ENCODE measurements at regions not wholly inside any gene's neighbourhood (a gene's known extent, or its start where the extent isn't known, plus 50 kb on each side); places are given as distances from the start of the nearest gene placed in this dataset.

DNA sequence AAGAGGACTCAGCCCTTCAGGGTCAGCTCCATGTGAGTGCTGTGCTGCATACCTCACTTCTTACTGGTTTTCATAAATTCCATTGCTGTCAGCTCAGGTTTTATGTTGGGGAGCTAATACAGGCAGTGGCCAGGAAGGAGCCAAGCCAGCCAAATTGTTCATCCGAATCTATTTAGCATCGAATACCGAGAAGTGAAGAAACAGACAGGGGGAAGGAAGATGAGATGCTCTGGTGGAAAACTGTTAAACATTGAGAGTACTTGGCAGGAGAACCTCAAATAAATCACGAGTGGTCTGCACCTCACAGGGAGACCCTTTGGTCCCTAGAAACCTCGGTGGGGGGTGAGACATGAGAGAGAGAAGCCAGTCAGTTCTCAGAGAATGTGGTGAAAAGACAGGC, 196.0 kb upstream of the TMEM72 start:
- TF ChIP-seq, protein P1, sequence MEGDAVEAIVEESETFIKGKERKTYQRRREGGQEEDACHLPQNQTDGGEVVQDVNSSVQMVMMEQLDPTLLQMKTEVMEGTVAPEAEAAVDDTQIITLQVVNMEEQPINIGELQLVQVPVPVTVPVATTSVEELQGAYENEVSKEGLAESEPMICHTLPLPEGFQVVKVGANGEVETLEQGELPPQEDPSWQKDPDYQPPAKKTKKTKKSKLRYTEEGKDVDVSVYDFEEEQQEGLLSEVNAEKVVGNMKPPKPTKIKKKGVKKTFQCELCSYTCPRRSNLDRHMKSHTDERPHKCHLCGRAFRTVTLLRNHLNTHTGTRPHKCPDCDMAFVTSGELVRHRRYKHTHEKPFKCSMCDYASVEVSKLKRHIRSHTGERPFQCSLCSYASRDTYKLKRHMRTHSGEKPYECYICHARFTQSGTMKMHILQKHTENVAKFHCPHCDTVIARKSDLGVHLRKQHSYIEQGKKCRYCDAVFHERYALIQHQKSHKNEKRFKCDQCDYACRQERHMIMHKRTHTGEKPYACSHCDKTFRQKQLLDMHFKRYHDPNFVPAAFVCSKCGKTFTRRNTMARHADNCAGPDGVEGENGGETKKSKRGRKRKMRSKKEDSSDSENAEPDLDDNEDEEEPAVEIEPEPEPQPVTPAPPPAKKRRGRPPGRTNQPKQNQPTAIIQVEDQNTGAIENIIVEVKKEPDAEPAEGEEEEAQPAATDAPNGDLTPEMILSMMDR (IDR thresholded peaks at IDR 0.05), result no peak
- TF ChIP-seq EP300 (IDR thresholded peaks at IDR 0.05) (no peak), POLR2A (IDR thresholded peaks at IDR 0.05) (no peak)
